Activated naive CD8-positive, alpha-beta T cell (primary cell): ENCODE measurements at regions not wholly inside any gene's neighbourhood (a gene's known extent, or its start where the extent isn't known, plus 50 kb on each side); places are given as distances from the start of the nearest gene placed in this dataset.

ENCODE experiments used
- H3K27ac Mint-ChIP-seq: one replicate; pipeline ENCODE4 v1.8.0; 2021; ENCODE audit warnings: mixed read lengths
- H3K27me3 Mint-ChIP-seq: one replicate; pipeline ENCODE4 v1.8.0; 2021; ENCODE audit warnings: mixed read lengths
- H3K36me3 Mint-ChIP-seq: one replicate; pipeline ENCODE4 v1.8.0; 2021; ENCODE audit warnings: mixed read lengths
- H3K4me1 Mint-ChIP-seq: one replicate; pipeline ENCODE4 v1.8.0; 2021; ENCODE audit warnings: low read depth, mixed read lengths
- H3K4me3 Mint-ChIP-seq: one replicate; pipeline ENCODE4 v1.8.0; 2021; ENCODE audit warnings: mild to moderate bottlenecking, mixed read lengths
- H3K9me3 Mint-ChIP-seq: one replicate; pipeline ENCODE4 v1.8.0; 2021; ENCODE audit warnings: low read depth, mixed read lengths

DNA sequence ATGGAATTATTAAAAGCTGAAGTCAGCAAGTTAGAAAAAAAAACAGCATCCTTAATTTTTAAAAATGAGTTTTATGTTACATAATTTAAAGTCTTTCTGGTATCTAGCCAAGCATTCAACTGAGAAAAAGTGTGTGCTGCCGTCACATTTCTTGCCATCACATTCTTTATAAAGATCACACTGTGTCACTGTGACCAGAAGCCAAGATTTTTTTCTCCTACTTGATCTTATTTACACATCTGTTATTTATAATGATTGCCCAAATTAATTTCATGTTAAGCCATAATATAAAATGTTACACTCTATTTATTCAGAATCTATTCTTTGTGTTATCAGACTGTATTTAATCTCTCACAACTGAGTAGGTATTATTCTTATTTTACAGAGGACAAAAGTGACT lies 1603.7 kb downstream of the PLA2G4A start:
- no peak overlapping the region for H3K4me3 Mint-ChIP-seq
- H3K27ac Mint-ChIP-seq = no peak overlapping the region
- H3K27me3 Mint-ChIP-seq = no peaks in the 10 kb centered on the region
- no peaks in the 10 kb centered on the region for H3K36me3 Mint-ChIP-seq
- H3K4me1 Mint-ChIP-seq = no peaks in the 10 kb centered on the region
- H3K9me3 Mint-ChIP-seq = no peaks in the 10 kb centered on the region

DNA sequence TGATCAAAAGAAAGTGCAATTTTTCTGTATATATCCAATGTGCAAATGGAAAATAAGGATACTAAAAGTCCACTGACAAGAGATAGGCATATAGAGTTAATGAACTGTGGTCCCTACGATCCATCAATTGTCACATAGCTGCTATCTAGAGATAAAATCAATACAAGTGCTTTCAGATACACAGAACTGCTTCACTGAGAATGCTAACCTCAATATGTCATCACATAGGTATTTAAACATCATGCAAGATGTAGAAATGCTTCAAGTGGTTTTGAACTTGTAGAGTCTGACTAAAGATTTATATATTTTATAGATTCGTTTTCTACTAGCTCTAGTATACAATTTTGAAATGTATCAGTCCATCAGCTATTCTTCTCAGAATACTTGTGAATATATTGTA lies 1604.7 kb downstream of the PLA2G4A start:
- H3K27me3 Mint-ChIP-seq = no peaks in the 10 kb centered on the region
- H3K27ac Mint-ChIP-seq = no peak overlapping the region
- no peaks in the 10 kb centered on the region for H3K9me3 Mint-ChIP-seq
- H3K36me3 Mint-ChIP-seq = no peaks in the 10 kb centered on the region
- no peak overlapping the region for H3K4me3 Mint-ChIP-seq
- H3K4me1 Mint-ChIP-seq = no peaks in the 10 kb centered on the region

DNA sequence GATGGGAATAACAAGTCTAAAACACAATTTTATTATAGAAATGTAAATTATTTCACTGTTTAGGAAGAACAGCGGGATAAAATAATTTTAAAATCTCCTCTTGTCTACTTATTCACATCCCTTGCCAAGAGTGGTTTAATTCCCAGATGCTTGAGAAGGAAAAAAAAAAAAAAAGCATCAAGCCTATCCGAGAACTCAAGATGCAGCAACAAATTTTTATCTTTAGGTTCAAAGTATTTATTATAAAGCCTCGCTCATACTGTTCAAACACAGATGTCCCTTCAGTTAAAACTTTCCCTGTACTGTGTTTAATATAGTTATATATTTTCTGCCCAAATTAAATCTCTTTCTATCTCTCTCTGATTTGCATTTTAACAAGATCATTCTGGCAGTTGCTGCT lies 1615.8 kb downstream of the PLA2G4A start:
- no peak overlapping the region for H3K4me3 Mint-ChIP-seq
- no peak overlapping the region for H3K27ac Mint-ChIP-seq
- peaks cover 7% of the 10 kb centered on the region for H3K9me3 Mint-ChIP-seq
- H3K4me1 Mint-ChIP-seq = no peaks in the 10 kb centered on the region
- no peaks in the 10 kb centered on the region for H3K36me3 Mint-ChIP-seq
- H3K27me3 Mint-ChIP-seq = no peaks in the 10 kb centered on the region

DNA sequence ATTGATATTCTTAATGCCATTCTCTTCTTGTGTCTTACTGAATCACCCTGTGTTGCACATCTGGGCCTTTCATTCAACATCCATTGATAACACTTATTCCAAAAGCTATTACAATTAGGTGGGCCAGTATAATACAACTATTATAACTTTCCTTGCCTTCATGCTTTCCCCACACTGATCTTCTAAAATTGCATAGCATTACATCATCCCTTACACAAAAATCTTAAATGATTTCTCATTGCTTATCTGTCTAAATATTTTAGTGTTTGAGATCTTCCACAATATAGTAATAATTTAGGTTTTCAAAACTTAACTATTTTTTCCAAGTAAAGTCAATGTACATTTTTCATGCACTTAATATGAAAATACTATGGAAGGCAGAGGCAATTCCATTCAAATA lies 1634.1 kb downstream of the PLA2G4A start:
- no peaks in the 10 kb centered on the region for H3K4me1 Mint-ChIP-seq
- H3K27me3 Mint-ChIP-seq = no peaks in the 10 kb centered on the region
- H3K4me3 Mint-ChIP-seq = no peak overlapping the region
- no peak overlapping the region for H3K27ac Mint-ChIP-seq
- H3K9me3 Mint-ChIP-seq = peaks cover 14% of the 10 kb centered on the region
- H3K36me3 Mint-ChIP-seq = no peaks in the 10 kb centered on the region

DNA sequence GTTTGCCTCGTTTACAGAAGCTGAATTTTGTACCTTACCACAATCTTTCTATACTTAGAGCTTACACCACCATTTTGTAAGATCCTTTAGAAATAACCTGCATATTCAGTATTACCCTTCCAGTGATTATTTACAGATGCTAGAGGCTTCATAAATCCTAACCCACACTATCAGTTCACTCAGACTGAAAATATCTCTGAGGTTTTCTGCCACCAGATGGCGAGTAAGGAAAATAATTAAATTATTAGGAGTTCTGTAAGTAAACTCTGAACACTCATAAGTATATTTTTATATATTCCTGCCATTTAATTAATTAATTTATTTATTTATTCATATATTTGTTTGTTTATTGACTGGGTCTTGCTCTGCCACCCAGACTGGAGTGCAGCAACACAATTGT lies 1635.2 kb downstream of the PLA2G4A start:
- Mint-ChIP-seq H3K9me3 (peaks cover 10% of the 10 kb centered on the region), H3K27ac (no peak overlapping the region), H3K27me3 (no peaks in the 10 kb centered on the region), H3K4me1 (no peaks in the 10 kb centered on the region), H3K4me3 (no peak overlapping the region), H3K36me3 (no peaks in the 10 kb centered on the region)

DNA sequence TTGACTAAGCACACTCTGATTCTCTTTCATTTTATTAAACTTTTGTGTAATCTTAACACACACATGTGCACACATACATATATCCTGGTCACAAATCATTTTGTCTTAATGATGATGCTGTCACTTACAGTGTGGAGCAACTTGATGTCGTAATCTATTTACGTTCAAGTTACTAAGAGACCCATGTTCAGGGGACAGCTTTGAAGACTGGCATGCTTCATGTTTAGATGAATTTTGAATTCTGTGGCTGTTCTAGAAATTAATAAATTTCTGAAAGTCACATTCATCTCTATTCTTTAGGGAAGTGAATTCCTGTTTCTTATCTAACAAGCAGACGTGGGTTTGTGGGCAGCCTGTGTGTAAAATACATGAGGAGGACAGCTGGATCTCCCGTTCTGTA lies 1637.8 kb downstream of the PLA2G4A start:
- H3K36me3 Mint-ChIP-seq = no peaks in the 10 kb centered on the region
- peaks cover 3% of the 10 kb centered on the region for H3K9me3 Mint-ChIP-seq
- H3K27me3 Mint-ChIP-seq = no peaks in the 10 kb centered on the region
- H3K4me3 Mint-ChIP-seq = no peak overlapping the region
- H3K27ac Mint-ChIP-seq = no peak overlapping the region
- no peaks in the 10 kb centered on the region for H3K4me1 Mint-ChIP-seq

DNA sequence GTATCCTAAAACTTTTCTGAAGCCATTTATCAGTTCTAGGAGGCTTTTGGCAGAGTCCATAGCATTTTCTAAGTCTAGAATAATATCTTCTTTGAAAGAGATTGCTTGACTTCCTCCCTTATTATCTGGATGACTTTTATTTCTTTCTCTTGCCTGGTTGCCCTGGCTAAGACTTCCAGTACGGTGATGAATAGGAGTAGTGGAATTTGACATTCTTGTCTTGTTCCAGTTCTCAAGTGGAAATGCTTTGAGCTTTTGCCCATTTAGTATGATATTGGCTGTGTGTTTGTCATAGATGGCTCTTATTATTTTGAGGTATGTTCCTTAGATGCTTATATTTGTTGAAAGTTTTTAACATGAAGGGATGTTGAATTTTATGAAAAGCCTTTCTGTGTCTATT lies 1647.9 kb downstream of the PLA2G4A start:
- Mint-ChIP-seq H3K4me3 (no peak overlapping the region), H3K36me3 (no peaks in the 10 kb centered on the region), H3K9me3 (peaks cover 11% of the 10 kb centered on the region), H3K27ac (no peak overlapping the region), H3K27me3 (no peaks in the 10 kb centered on the region), H3K4me1 (no peaks in the 10 kb centered on the region)

DNA sequence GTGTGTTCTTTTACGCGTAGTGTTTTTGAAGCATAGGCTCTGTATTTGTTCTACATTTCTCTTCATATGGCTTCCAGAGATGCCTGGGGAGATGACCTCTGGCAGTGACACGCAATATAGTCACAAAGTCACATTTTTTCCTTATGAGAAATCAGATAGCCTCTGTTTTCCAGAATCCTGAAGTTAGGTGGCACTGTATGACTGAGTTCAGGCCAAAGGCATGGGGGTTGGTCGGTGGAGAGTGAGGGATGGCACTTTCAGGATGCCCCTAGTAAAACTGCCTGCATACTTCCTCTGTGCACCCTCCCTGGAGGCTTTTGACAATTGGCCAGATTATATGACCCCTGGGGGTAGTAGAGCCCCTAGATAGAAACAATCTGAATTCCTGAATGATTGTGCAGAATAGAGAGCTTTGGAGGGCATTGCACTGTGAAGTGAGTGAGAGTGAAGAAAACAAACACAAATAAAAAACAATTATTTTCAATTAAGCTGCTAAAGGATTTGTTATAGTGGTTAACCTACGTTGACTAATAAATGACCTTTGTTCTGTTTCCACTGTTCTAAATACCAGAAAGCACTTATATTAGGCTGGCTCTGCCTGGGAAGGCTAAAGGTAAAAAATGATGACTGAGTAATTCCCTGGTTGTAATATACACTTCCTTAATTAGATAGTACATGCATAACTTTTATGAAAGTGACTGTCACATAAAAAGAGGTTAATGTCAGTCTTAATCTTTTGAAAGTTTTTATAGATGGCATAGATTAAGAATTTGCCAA lies 1660.8 kb downstream of the PLA2G4A start:
- Mint-ChIP-seq H3K4me3 (no peak overlapping the region), H3K36me3 (no peaks in the 10 kb centered on the region), H3K9me3 (peaks cover 3% of the 10 kb centered on the region), H3K4me1 (no peaks in the 10 kb centered on the region), H3K27me3 (no peaks in the 10 kb centered on the region), H3K27ac (no peak overlapping the region)

DNA sequence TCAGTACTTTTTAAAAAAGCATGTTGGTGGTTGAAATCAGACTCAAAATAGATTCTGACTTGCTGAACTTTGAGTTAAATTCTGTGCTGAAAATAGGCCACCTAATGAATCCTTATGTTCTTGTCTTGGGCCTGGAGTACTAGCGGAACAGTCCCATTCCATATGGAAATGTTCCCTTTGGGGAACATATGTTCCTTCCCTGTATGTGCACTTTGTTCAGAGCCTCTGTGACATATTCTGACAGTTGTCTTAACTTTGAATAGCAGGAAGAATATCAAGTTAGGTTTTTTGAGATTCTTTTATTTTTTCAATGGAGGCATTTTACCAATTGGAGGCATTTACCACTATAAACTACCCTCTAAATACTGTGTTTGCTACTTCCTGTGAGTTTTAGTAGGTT lies 1667.8 kb downstream of the PLA2G4A start:
- H3K4me1 Mint-ChIP-seq = no peaks in the 10 kb centered on the region
- H3K27me3 Mint-ChIP-seq = no peaks in the 10 kb centered on the region
- H3K9me3 Mint-ChIP-seq = peaks cover 19% of the 10 kb centered on the region
- no peaks in the 10 kb centered on the region for H3K36me3 Mint-ChIP-seq
- H3K4me3 Mint-ChIP-seq = no peak overlapping the region
- H3K27ac Mint-ChIP-seq = no peak overlapping the region

DNA sequence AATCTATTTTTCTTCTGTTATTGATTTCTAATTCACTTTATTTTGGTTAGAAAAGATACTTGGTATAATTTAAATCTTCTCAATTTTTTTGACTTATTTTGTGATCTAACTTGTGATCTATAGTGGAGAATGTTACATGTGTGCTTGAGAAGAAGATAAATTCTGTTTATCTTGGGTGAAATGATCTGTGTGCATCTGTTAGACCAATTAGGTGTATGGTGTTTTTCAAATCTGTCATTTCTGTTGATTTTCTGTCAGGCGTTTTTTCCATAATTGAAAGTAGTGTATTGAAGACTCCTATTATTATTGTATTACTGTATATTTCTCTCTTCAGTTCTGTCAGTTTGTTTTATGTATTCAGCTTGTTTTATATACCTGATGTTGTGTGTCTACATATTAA lies 1668.3 kb downstream of the PLA2G4A start:
- Mint-ChIP-seq H3K4me1 (no peaks in the 10 kb centered on the region), H3K36me3 (no peaks in the 10 kb centered on the region), H3K9me3 (peaks cover 16% of the 10 kb centered on the region), H3K27me3 (no peaks in the 10 kb centered on the region), H3K4me3 (no peak overlapping the region), H3K27ac (no peak overlapping the region)

DNA sequence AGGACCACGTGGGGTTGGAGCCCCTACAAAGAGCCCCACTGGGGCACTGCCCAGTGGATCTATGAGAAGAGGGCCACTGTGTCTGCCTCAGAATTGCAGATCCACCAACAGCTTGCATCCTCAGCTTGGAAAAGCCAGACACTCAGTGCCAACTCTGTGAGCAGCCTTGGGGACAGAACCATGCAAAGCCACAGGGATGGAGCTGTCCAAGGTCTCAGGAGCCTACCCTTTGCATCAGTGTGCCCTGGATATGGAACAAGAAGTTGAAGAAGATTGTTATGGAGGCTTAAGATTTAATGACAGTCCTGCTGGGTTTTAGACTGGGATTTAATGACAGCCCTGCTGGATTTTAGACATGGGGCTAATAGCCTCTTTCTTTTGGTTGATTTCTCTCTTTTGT lies 1670.9 kb downstream of the PLA2G4A start:
- H3K36me3 Mint-ChIP-seq = no peaks in the 10 kb centered on the region
- no peak overlapping the region for H3K27ac Mint-ChIP-seq
- H3K27me3 Mint-ChIP-seq = no peaks in the 10 kb centered on the region
- H3K4me3 Mint-ChIP-seq = no peak overlapping the region
- H3K4me1 Mint-ChIP-seq = no peaks in the 10 kb centered on the region
- peaks cover 16% of the 10 kb centered on the region for H3K9me3 Mint-ChIP-seq

DNA sequence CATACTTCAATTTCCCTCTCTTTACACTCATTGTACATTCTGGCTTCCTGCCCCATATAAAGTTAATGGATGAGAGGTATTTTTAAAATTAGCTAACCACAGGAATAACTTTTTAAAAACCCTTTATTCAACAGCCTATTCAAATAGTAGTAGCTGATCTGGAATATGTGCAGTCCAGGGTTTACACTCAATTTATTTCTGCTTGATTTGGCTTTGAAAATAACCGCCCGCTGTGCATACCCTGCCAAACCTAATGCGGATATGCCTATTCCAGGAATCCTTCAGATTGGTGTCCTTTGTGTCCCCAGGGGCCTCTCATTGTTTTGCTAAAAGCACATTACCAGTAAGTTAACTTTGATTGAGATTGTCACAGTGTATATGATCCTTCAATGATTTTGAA lies 1686.2 kb downstream of the PLA2G4A start:
- H3K27ac Mint-ChIP-seq = no peak overlapping the region
- no peaks in the 10 kb centered on the region for H3K4me1 Mint-ChIP-seq
- H3K9me3 Mint-ChIP-seq = no peaks in the 10 kb centered on the region
- H3K4me3 Mint-ChIP-seq = no peak overlapping the region
- no peaks in the 10 kb centered on the region for H3K36me3 Mint-ChIP-seq
- H3K27me3 Mint-ChIP-seq = no peaks in the 10 kb centered on the region

DNA sequence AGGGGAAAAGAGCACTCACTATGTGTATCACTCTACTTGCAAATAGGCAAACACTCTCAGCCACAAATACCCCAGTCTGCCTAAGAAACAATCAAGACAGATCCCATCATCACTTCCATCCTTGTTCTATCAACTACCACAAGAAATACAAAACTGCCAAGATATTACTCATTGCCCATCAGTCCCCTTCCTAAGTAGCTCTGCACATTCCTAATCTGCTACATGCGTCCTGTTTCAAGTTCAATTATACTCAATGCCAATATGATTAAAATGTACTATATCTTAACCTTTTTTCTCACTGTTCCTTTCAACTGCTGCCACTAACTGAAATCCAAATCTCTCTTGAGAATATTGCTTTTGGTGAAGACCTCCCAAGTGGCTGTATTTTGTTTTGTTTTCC lies 1688.4 kb downstream of the PLA2G4A start:
- Mint-ChIP-seq H3K4me3 (no peak overlapping the region), H3K9me3 (no peaks in the 10 kb centered on the region), H3K4me1 (no peaks in the 10 kb centered on the region), H3K27ac (no peak overlapping the region), H3K27me3 (no peaks in the 10 kb centered on the region), H3K36me3 (no peaks in the 10 kb centered on the region)

DNA sequence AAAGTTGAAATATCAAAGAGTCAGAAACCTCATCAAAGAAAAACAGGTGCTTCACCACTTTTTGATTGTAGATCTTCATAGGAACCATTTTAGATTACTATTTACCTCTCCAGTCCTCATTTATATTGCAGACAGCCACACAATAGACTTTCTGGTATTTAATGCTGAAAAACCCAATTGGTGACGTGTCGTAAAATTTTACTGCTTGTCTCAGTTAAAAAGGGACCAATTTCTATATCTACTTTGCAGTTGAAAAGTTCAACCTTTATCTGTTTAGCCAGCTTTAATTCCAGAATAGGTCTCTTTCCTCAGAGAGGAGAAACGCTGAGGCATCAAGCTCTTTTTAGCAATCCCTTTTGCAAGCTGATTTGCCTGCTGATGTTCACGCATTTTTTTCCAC lies 1722.4 kb downstream of the PLA2G4A start:
- Mint-ChIP-seq H3K9me3 (peaks cover 13% of the 10 kb centered on the region), H3K36me3 (no peaks in the 10 kb centered on the region), H3K27me3 (no peaks in the 10 kb centered on the region), H3K27ac (no peak overlapping the region), H3K4me3 (no peak overlapping the region), H3K4me1 (no peaks in the 10 kb centered on the region)

DNA sequence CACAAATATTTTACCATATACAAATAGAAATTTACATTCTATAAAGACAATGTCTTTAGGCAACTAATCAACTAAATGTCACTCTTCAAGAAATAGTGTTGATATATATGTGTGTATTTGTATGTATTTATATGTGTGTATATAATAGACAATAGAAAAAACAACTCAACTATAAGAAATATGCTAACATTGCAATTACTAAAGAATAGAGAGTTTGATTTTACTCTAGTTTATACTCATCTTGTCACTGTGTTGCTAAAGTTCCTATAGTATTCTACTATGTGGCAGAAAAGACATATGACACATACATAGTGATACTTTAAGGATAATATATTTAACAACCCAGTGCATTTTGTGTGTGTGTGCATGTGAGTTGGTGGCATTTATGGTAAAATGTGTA lies 1728.3 kb downstream of the PLA2G4A start:
- no peaks in the 10 kb centered on the region for H3K4me1 Mint-ChIP-seq
- no peak overlapping the region for H3K4me3 Mint-ChIP-seq
- no peak overlapping the region for H3K27ac Mint-ChIP-seq

DNA sequence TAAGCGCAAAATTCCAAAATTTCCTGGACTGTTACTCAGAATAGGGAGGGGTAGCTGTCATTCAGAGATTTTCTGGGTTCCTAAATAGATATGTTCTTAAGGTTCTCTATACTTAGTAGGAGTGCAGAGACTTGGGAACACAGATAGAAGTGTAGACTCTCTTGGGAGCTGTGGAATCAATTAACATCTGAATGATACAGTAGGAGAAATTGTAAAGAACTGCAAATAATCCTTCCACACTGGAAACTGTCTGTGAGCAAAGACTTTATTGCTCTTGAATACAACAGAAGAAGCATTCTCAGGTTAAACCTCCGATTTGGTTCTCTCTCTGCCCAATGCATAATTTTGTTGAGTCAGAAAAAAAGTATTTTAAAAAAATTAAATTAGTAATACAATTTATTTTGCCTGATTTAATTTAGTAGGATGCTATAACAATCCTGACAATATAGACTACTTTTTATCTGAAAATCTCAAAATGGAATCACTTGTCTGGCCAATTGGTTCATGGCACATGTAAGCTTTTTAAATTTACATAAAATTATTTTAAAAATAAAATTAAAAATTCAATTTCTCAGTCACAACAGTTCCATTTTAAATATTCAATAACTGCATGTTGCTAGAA lies 1754.3 kb downstream of the PLA2G4A start:
- Mint-ChIP-seq H3K4me3 (no peak overlapping the region), H3K4me1 (no peaks in the 10 kb centered on the region), H3K27me3 (no peaks in the 10 kb centered on the region), H3K27ac (no peak overlapping the region), H3K9me3 (peaks cover 8% of the 10 kb centered on the region), H3K36me3 (no peaks in the 10 kb centered on the region)

More for the DNA sequence above, 1728.3 kb downstream of the PLA2G4A start:
- Mint-ChIP-seq H3K36me3 (no peaks in the 10 kb centered on the region), H3K27me3 (no peaks in the 10 kb centered on the region), H3K9me3 (no peaks in the 10 kb centered on the region)
